ENCODE measurements at regions not wholly inside any gene's neighbourhood (a gene's known extent, or its start where the extent isn't known, plus 50 kb on each side); places are given as distances from the start of the nearest gene placed in this dataset.

- TF ChIP-seq POLR2A (IDR thresholded peaks at IDR 0.05) = no peak
- TF ChIP-seq CTCF (IDR thresholded peaks at IDR 0.05) = no peak
Observed at GRCh38 chr5:153157156-153157555, 333.3 kb upstream of the GRIA1 start.

All from right lobe of liver (tissue), 4 donors.